ENCODE measurements at regions not wholly inside any gene's neighbourhood (a gene's known extent, or its start where the extent isn't known, plus 50 kb on each side); places are given as distances from the start of the nearest gene placed in this dataset.

DNA sequence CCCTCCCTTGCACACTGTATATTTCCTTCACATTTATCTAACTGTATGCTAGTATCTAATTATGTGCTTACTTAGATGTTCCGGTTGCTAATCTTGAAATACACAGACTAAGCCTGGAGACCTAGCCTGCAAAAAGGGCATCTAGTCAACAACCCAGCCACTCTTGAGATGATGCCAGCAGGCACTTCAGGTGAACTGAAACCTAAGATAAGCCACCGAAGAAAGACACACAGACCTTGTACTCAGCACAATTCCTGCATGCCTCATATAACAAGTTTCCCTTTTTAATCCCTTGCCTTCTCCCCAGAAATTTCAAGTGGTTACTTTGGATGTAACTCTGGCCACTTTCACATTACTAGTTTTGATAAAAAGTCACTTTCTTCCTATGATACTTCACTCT lies 2506.6 kb downstream of the ARAP2 start:
- Histone ChIP-seq H3K27me3 (replicated peaks in 1 of 4; ENCODE audit: control insufficient read depth in 3 of 4, extremely low read depth in 1 of 4, insufficient read depth in 3 of 4, low read length in 3 of 4) (no peaks in the 10 kb centered on the region), H2AFZ (ENCODE audit: low read length) (no peak overlapping the region), H3K4me3 (ENCODE audit: extremely low read depth in 1 of 4, insufficient read depth in 2 of 4, low read depth in 3 of 4, low read length in 4 of 4) (no peak overlapping the region), H4K20me1 (replicated peaks in 1 of 2; ENCODE audit: control insufficient read depth in 1 of 2, insufficient read depth in 2 of 2, low read length in 2 of 2) (no peaks in the 10 kb centered on the region), H2BK15ac (ENCODE audit: low read length) (no peak overlapping the region), H3K56ac (replicated peaks; ENCODE audit: insufficient read length, low read depth, low read length) (no peak overlapping the region), H2BK12ac (ENCODE audit: low read depth, low read length) (no peak overlapping the region), H3K4me2 (ENCODE audit: insufficient read depth in 1 of 2, low read depth in 2 of 2, low read length in 2 of 2) (no peak overlapping the region), H2BK20ac (ENCODE audit: low read length) (no peak overlapping the region), H3K27ac (ENCODE audit: low read depth, low read length) (no peak overlapping the region), H2BK120ac (replicated peaks; ENCODE audit: low read depth, low read length) (no peak overlapping the region), H3K18ac (ENCODE audit: extremely low read depth, low read length) (no peak overlapping the region), H3K23ac (ENCODE audit: insufficient read length) (no peak overlapping the region), H3K23me2 (ENCODE audit: low read depth, low read length) (no peaks in the 10 kb centered on the region), H3K4me1 (replicated peaks in 1 of 4; ENCODE audit: control insufficient read depth in 3 of 4, insufficient read depth in 4 of 4, low read length in 3 of 4) (no peaks in the 10 kb centered on the region), H4K91ac (replicated peaks; ENCODE audit: insufficient read length, low read length) (no peak overlapping the region), H3K4ac (replicated peaks; ENCODE audit: insufficient read length, low read depth, low read length) (no peak overlapping the region), H2BK5ac (ENCODE audit: low read depth, low read length) (no peak overlapping the region), H2AK5ac (ENCODE audit: low read depth, low read length) (no peak overlapping the region), H4K8ac (ENCODE audit: extremely low read depth, insufficient read depth, low read length) (no peak overlapping the region), H4K5ac (ENCODE audit: insufficient read length, low read depth, low read length) (no peak overlapping the region), H3K9ac (replicated peaks in 1 of 4; ENCODE audit: extremely low read depth in 1 of 4, low read depth in 3 of 4, low read length in 3 of 4) (no peak overlapping the region), H3K36me3 (ENCODE audit: control insufficient read depth in 2 of 4, insufficient read depth in 4 of 4, low read length in 3 of 4) (no peaks in the 10 kb centered on the region), H3K79me1 (ENCODE audit: low read depth, low read length) (no peaks in the 10 kb centered on the region), H3K14ac (ENCODE audit: insufficient read length) (no peak overlapping the region), H3K9me3 (ENCODE audit: insufficient read depth in 2 of 2, low read depth in 1 of 2, low read length in 1 of 2) (peaks cover 0 to under 1% of the 10 kb centered on the region in 2 experiments; a peak in 1 of 4 replicates), H3K79me2 (ENCODE audit: control insufficient read depth in 1 of 2, insufficient read depth in 2 of 2, low read length in 2 of 2) (no peaks in the 10 kb centered on the region)
- CTCF ChIA-PET (ENCODE audit: partially characterized antibody): no interaction called here
- DNase-seq (ENCODE audit: low read depth in 1 of 2, low spot score in 2 of 2) (no peak), FAIRE-seq (no peak)
- 89% methylated on average over 2 of the region's 2 CpGs; no CpG with 5 or more reads in 1 of the 2 experiments for WGBS, 2 experiments (ENCODE audit: extremely low coverage in 1 of 2, insufficient coverage in 1 of 2, insufficient read length in 1 of 2, insufficient replicate concordance in 2 of 2, low coverage in 1 of 2, low lambda C conversion rate in 2 of 2, missing lambda C conversion rate in 1 of 2)
- POLR2A ChIA-PET (ENCODE audit: partially characterized antibody): no interaction called here
- no peak for TF ChIP-seq CREB1 (IDR thresholded peaks at IDR 0.05)
- TF ChIP-seq PHF8 (conservative IDR thresholded peaks at IDR 0.05; ENCODE audit: low read depth, low read length): no peak
- TF ChIP-seq BRCA1 (IDR thresholded peaks at IDR 0.05; ENCODE audit: low read depth, low read length): no peak
- TF ChIP-seq TAF1 (IDR thresholded peaks at IDR 0.05; ENCODE audit: low read depth, low read length): no peak
- TF ChIP-seq JUN (IDR thresholded peaks at IDR 0.05; ENCODE audit: low read depth, low read length): no peak
- TF ChIP-seq, protein P1, sequence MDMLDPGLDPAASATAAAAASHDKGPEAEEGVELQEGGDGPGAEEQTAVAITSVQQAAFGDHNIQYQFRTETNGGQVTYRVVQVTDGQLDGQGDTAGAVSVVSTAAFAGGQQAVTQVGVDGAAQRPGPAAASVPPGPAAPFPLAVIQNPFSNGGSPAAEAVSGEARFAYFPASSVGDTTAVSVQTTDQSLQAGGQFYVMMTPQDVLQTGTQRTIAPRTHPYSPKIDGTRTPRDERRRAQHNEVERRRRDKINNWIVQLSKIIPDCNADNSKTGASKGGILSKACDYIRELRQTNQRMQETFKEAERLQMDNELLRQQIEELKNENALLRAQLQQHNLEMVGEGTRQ (IDR thresholded peaks at IDR 0.05; ENCODE audit: low read length): no peak
- TF ChIP-seq POU5F1 (IDR thresholded peaks at IDR 0.05; ENCODE audit: low read depth, low read length): no peak
- no peak for TF ChIP-seq HDAC2 (IDR thresholded peaks at IDR 0.05; ENCODE audit: borderline replicate concordance in 1 of 2, low read depth in 2 of 2, low read length in 2 of 2)
- TF ChIP-seq FOSL1 (IDR thresholded peaks at IDR 0.05; ENCODE audit: insufficient read depth, low read depth, low read length): no peak
